ENCODE measurements at regions not wholly inside any gene's neighbourhood (a gene's known extent, or its start where the extent isn't known, plus 50 kb on each side); places are given as distances from the start of the nearest gene placed in this dataset.

DNA sequence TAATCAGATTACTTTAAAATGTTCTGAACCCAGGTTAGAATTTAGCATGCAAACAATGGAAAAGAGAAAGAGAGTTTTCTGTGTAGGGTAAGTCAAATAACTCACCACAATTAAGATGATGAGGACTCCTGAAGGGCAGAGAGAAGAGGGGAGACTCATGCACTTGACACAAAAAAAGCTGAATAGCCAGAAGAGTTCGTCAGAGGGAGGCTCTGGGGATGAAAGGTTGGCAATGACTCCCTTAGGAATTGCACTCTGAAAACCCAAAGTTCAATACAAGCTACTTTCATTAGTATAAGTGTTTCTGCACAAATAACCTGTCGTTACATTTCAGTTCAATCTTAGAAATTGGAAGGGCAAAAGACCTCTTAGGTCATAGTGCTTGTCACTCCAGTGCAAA lies 434.4 kb upstream of the PCDH9 start:
- Mint-ChIP-seq H3K27ac (no peak overlapping the region), H3K4me1 (no peaks in the 10 kb centered on the region), H3K36me3 (no peaks in the 10 kb centered on the region), H3K9me3 (peaks cover 6% of the 10 kb centered on the region), H3K4me3 (no peak overlapping the region)
- ATAC-seq (no peak), DNase-seq (ENCODE audit: low spot score in 2 of 2) (no peak)

DNA sequence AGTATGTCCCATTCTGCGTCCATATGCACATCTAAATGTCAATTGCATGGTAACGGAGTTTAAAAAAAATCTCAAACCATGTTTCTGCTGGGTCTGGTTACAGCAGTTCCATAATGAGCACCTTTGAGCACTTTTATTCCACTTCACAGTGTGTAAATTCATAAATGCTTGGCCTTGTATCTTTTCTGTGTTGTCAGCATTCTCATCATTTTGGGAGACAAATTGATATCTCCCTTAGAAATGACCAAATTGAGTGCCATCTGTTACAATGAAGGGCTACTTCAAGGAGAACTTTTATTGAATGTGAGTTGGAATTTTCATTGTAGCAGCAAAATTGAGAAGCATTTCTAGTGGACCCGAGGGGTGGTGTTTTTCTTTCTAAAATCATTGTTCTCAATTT lies 432.9 kb upstream of the PCDH9 start:
- no peak for DNase-seq (ENCODE audit: low spot score in 2 of 2)
- Mint-ChIP-seq H3K4me1 (no peaks in the 10 kb centered on the region), H3K27ac (no peak overlapping the region), H3K4me3 (no peak overlapping the region), H3K36me3 (no peaks in the 10 kb centered on the region), H3K9me3 (no peaks in the 10 kb centered on the region)
- no peak for ATAC-seq

DNA sequence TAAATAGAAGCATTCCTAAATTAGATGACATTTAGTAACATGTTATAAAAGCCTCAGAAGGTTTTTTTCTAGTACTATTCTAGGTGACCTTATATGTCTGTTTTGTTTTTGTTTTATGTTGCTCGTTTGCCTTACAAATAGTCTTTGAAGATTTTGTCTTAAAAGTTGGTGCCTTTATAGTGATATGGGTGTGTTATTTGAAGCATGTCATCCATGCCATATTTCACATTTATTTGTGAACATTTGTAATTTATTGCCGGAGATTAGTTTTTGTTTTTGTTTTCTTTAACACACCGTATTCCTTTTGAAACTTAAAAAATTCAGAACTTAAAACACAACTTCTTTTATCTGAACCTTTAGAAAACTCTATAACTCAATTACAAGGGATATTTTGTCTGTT lies 422.8 kb upstream of the PCDH9 start:
- Mint-ChIP-seq H3K4me1 (no peaks in the 10 kb centered on the region), H3K36me3 (no peaks in the 10 kb centered on the region), H3K4me3 (no peak overlapping the region), H3K9me3 (peaks cover 14% of the 10 kb centered on the region), H3K27ac (no peak overlapping the region)
- DNase-seq (ENCODE audit: low spot score in 2 of 2) (no peak), ATAC-seq (no peak)

DNA sequence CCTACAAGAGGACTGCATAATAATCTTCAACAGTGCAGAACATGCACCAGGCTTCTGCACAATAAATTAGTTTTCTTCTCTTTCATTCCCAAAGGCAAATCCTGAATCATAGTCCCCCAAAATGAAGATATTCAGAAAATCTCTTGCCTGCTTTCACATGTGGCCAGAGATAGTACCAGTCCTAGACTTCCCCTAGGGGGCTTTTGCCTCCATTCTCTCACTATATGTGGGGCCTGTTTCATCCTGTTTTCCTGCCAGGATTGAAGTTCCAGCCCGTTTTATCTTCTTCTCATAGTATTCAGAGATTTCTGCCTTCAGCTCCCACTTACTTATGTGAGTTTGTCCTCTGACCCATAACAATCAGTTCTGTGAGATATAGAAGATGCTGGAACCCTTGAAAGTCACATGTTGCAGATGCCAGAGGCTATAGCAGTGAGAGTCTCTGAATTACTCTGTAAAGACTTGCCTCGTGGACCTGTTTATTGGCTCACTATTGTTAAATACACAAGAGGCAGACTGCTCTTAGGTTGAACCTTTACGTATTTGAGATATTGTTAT lies 421.9 kb upstream of the PCDH9 start:
- H3K27ac Mint-ChIP-seq, result no peak overlapping the region
- H3K9me3 Mint-ChIP-seq, result peaks cover 16% of the 10 kb centered on the region
- H3K36me3 Mint-ChIP-seq, result no peaks in the 10 kb centered on the region
- no peak for DNase-seq (ENCODE audit: low spot score in 2 of 2)
- no peaks in the 10 kb centered on the region for H3K4me1 Mint-ChIP-seq
- no peak for ATAC-seq
- no peak overlapping the region for H3K4me3 Mint-ChIP-seq

DNA sequence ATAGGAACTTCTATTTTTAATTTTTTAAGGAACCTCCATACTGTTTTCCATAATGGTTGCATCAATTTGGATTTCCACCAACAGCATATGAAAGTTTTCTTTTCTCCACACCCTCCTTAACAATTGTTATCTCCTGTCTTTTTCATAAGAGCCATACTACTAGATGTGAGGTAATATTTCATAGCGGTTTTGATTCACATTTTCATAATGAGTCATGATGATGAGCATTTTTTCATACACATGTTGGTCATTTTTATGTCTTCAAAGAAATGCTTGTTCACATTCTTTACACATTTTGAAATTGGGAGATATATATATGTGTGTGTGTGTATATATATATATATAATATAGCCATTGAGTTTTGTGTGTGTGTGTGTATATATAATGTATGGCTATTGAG lies 420.3 kb upstream of the PCDH9 start:
- DNase-seq (ENCODE audit: low spot score in 2 of 2) (no peak), ATAC-seq (no peak)
- no peak overlapping the region for H3K27ac Mint-ChIP-seq
- H3K36me3 Mint-ChIP-seq, result no peaks in the 10 kb centered on the region
- H3K4me1 Mint-ChIP-seq, result no peaks in the 10 kb centered on the region
- H3K9me3 Mint-ChIP-seq, result peaks cover 25% of the 10 kb centered on the region
- no peak overlapping the region for H3K4me3 Mint-ChIP-seq

DNA sequence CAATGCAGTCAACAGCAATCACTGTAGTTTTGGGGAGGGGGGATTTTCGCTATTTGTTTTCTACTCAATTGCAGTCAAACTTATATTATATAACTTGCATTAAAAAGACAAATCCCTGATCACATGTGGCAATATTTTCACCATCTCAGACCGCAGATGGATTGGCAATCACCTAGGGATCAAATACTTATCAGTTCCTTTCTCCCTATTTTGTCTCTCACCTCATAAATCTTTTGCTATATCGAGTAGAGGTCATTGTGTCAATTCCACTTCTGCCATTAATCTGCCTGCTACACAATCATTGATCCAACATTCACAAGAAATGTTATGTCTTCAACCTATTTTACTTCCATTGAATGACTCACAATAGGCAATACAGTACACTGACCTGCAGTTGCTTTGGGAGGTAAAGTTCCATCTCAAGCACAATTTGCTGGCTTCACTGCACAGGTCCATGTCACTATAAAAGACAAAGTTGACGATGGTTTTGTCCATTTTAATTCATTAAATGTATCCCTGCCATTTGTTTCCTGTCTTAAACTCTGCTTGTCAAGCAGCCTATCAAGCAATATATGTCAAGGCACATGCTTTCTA lies 415.8 kb upstream of the PCDH9 start:
- no peaks in the 10 kb centered on the region for H3K36me3 Mint-ChIP-seq
- no peak overlapping the region for H3K4me3 Mint-ChIP-seq
- peaks cover 25% of the 10 kb centered on the region for H3K9me3 Mint-ChIP-seq
- no peak for DNase-seq (ENCODE audit: low spot score in 2 of 2)
- no peak overlapping the region for H3K27ac Mint-ChIP-seq
- ATAC-seq, result no peak
- no peaks in the 10 kb centered on the region for H3K4me1 Mint-ChIP-seq

DNA sequence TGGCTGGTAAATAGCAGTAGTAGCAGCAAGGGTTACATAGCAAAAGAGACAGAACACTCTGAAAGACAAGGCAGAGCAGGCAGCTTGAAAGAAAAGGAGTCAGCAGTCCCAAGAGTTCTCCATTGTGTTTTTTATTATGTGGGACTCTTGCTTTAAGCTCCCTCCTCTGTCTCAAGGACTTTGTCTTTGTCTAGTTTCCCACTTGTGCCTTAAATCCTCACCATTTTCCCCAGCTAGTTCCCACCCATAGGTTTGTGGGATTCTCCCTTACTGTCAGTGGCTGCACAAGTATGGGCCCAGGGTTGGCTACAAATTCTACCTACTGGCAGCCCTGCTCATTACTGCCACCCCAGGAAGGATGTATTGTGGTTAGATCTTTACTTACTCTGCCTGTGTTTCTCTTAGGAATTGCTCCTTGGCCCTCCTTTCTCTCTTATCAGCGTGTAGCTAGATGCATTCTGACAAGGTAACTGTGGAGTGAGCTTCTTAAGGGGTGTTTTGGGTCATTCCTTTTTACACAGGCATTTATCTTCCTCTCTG lies 413.4 kb upstream of the PCDH9 start:
- Mint-ChIP-seq H3K4me1 (no peaks in the 10 kb centered on the region), H3K4me3 (no peak overlapping the region), H3K36me3 (no peaks in the 10 kb centered on the region), H3K9me3 (peaks cover 26% of the 10 kb centered on the region), H3K27ac (no peak overlapping the region)
- DNase-seq (ENCODE audit: low spot score in 2 of 2), result no peak
- no peak for ATAC-seq

DNA sequence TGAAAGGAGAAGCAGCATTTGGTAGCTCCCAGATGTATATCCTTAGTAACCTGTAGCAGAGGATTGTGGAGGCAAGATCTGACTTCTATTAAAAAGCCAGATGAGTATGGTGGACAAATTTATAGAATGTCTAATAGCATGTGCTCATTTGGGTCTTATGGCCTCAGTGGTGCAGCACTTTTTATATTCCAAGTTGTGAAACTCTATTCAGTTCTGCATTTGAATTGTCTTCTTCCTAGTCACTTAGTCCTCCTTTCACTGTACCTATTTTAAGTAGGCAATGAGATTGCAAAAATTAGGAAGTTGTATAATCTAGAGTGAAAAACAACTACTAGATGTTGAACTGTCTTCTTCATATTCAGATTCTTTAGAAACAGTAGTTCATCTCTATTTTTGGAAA lies 412.5 kb upstream of the PCDH9 start:
- ATAC-seq, result no peak
- Mint-ChIP-seq H3K27ac (no peak overlapping the region), H3K9me3 (peaks cover 24% of the 10 kb centered on the region), H3K4me3 (no peak overlapping the region), H3K4me1 (no peaks in the 10 kb centered on the region), H3K36me3 (no peaks in the 10 kb centered on the region)
- DNase-seq (ENCODE audit: low spot score in 2 of 2), result no peak

DNA sequence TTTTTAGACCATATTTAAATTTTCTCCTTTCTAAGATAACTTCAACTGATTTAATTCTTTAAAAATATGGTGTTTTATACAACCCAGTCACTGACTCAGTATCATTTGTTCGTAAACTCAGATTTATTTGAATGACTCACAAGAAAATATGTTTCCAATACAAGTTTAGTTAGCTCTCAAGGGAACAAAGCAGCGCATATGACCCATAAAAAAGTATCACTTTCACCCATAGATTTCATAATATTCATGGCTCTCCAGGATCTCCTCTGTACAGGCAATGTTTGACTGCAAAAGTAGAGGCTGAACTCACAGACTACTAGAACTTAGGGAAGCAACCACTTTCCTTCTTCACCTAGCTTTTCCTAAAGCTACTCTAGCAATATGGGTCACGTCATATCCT lies 405.6 kb upstream of the PCDH9 start:
- H3K36me3 Mint-ChIP-seq, result no peaks in the 10 kb centered on the region
- no peak overlapping the region for H3K4me3 Mint-ChIP-seq
- no peaks in the 10 kb centered on the region for H3K4me1 Mint-ChIP-seq
- ATAC-seq, result no peak
- no peak for DNase-seq (ENCODE audit: low spot score in 2 of 2)
- no peak overlapping the region for H3K27ac Mint-ChIP-seq
- peaks cover 6% of the 10 kb centered on the region for H3K9me3 Mint-ChIP-seq

DNA sequence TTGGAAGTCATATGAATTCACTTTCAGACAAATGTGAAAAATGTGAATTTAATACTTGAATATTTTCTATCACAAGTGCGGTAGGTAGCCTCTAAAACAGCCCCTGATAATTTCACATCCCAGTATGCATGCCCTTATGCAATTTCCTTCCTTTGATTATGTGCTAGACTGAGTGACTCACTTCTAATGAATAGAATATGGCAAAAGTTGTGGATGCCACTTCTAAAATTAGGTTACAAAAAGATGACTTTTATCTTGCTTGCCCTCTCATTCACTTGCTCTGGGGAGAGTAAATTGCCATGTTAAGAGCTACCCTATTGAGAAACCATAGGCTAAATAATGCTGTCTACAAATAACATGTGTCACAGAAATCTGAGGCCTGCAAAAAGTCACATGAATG lies 402.5 kb upstream of the PCDH9 start:
- H3K9me3 Mint-ChIP-seq, result peaks cover 2% of the 10 kb centered on the region
- ATAC-seq (no peak), DNase-seq (ENCODE audit: low spot score in 2 of 2) (no peak)
- H3K27ac Mint-ChIP-seq, result no peak overlapping the region
- H3K4me1 Mint-ChIP-seq, result no peaks in the 10 kb centered on the region
- no peaks in the 10 kb centered on the region for H3K36me3 Mint-ChIP-seq
- no peak overlapping the region for H3K4me3 Mint-ChIP-seq

DNA sequence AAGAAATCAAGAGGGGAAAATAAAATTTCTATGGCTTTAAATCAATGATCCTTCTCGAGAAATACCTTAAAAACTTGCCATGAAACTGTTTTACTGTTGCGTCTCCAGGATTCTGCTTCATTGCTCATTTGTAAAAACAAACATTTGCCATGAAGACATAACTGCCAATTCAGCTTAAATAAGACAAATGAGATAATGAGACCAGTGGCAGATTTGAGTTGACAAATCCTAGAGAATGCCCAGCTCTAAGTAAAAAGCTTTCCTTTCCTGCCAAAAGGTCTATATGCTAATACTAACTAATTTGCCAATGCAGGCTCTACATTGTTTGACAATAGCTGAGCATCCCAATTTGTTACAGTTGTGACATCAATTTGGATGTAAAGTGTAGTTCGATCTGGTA lies 400.5 kb upstream of the PCDH9 start:
- no peaks in the 10 kb centered on the region for H3K4me1 Mint-ChIP-seq
- ATAC-seq, result no peak
- no peak overlapping the region for H3K27ac Mint-ChIP-seq
- no peak for DNase-seq (ENCODE audit: low spot score in 2 of 2)
- no peak overlapping the region for H3K4me3 Mint-ChIP-seq
- H3K9me3 Mint-ChIP-seq, result peaks cover 11% of the 10 kb centered on the region
- H3K36me3 Mint-ChIP-seq, result no peaks in the 10 kb centered on the region

DNA sequence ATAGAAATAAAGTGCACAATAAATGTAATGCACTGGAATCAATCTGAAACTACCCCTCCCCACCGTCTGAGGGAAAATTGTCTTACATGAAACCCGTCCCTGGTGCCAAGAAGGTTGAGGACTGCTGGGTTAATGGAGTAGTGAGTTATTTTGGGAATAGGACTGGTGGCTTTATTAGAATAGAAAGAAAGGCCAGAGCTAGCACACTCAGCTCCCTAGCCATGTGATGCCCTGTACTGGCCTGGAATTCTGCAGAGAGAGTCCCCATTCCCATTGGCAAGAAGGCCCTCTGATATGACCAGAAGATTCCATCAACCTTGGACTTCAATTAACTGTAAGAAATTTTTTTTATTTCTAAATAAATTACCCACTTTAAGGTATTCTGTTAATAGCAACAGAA lies 393.5 kb upstream of the PCDH9 start:
- Mint-ChIP-seq H3K9me3 (peaks cover 18% of the 10 kb centered on the region), H3K27ac (no peak overlapping the region), H3K4me1 (no peaks in the 10 kb centered on the region), H3K36me3 (no peaks in the 10 kb centered on the region), H3K4me3 (no peak overlapping the region)
- DNase-seq (ENCODE audit: low spot score in 2 of 2) (no peak), ATAC-seq (no peak)

DNA sequence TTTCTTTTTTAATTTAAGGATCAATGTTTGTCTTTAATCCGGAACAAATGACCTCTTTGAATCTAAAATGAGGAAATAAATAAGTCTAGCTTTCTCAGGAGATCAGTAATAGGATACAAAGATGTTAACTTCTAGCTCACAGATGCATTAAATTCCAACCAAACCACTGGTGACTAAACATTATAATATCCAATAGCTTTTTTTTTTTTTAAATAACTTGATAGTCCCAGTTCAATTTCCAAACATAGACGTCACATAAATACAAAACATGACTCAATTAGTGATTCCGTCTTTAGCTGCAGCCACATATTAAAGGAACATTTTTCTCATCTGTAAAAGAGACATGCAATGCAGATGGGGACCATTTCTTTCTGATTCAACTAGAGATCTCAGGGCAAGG lies 390.5 kb upstream of the PCDH9 start:
- H3K36me3 Mint-ChIP-seq, result no peaks in the 10 kb centered on the region
- H3K4me1 Mint-ChIP-seq, result no peaks in the 10 kb centered on the region
- no peak overlapping the region for H3K4me3 Mint-ChIP-seq
- DNase-seq (ENCODE audit: low spot score in 2 of 2), result no peak
- no peak for ATAC-seq
- no peak overlapping the region for H3K27ac Mint-ChIP-seq
- H3K9me3 Mint-ChIP-seq, result peaks cover 7% of the 10 kb centered on the region

DNA sequence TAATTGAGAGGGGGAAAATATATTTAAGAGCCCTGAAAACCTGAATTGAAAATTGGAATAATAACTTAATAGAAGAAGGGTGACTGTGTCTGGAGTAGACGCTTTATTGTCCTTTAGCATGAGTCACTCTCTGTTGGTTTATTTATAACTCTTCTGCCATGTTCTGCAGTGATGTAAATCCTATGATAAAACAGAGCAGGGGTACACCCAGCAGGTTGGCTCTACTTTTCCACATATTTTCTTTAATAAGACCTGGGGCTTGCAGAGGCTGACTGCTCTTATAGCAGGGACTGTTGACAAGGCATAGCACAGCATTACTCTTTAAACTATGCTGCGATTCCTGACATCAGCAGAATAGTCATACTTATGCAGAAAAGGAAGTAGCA lies 389.9 kb upstream of the PCDH9 start:
- DNase-seq (ENCODE audit: low spot score in 2 of 2), result no peak
- Mint-ChIP-seq H3K4me3 (no peak overlapping the region), H3K27ac (no peak overlapping the region), H3K4me1 (no peaks in the 10 kb centered on the region), H3K36me3 (no peaks in the 10 kb centered on the region), H3K9me3 (peaks cover 7% of the 10 kb centered on the region)
- no peak for ATAC-seq

DNA sequence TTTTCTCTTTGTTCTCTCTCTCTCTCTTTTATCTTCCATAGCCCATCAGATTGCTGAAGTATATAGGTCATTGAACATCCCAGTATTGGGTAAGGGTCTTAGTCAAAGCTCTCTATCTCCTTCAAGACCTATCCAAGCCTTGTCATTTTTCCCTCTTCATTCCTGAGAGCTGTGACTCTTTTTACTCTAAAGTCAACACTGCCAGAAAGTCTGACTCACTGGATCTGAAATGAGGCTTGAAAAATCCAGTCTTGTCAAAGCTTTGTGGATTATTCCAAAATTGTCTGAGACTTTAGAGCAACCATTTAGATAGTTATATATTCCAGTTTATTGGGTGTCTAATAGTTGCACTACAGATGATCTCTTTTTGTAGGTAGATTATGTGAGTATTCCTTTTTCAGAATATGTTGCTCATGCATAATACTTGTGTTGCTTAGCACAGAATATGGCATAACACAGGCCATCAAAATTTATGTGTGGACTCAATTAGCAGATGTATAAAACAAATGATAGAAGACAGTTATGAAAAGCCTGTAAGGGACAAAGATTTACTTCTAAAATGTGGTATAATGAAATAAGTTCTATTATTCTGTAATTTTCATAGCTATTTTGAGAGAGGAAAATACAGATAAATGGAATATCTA lies 389.3 kb upstream of the PCDH9 start:
- DNase-seq (ENCODE audit: low spot score in 2 of 2) (no peak), ATAC-seq (no peak)
- Mint-ChIP-seq H3K9me3 (peaks cover 7% of the 10 kb centered on the region), H3K4me1 (no peaks in the 10 kb centered on the region), H3K27ac (no peak overlapping the region), H3K4me3 (no peak overlapping the region), H3K36me3 (no peaks in the 10 kb centered on the region)

DNA sequence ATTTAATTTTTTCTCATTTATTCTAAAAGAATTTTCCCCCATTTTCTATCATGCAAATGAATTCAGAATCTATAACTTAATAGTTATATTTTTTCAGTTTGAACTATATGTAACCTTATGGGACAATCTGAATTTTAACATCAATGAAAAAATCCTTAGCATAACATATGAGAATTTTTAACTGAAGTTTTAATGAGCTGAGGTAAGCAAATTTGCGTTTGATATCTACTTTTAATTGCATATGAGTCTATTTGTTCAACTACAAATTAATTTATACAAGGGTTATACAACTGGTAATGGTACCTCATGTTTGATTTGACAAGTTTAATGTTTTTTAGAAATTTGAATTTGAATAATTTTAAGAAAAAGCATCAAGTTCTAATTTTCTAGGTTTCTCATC lies 384.4 kb upstream of the PCDH9 start:
- Mint-ChIP-seq H3K27ac (no peak overlapping the region), H3K4me1 (no peaks in the 10 kb centered on the region), H3K9me3 (peaks cover 10% of the 10 kb centered on the region), H3K4me3 (no peak overlapping the region), H3K36me3 (no peaks in the 10 kb centered on the region)
- no peak for DNase-seq (ENCODE audit: low spot score in 2 of 2)
- ATAC-seq, result no peak
